ENCODE measurements at regions not wholly inside any gene's neighbourhood (a gene's known extent, or its start where the extent isn't known, plus 50 kb on each side); places are given as distances from the start of the nearest gene placed in this dataset.
"Not testable (repeated sequence)": the region's sequence is repeated elsewhere in the genome, so short reads cannot be mapped to it uniquely, and the experiment has no call there.

GRCh38 chr2:138307099-138307498, 194.5 kb upstream of the SPOPL start:
- no peak for DNase-seq
- intact Hi-C loops (cut with micrococcal nuclease) = no loop called here
- Histone ChIP-seq H3K36me3 (no peaks in the 10 kb centered on the region), H3K4me3 (no peak overlapping the region), H3K4me1 (no peaks in the 10 kb centered on the region), H3K27ac (replicated peaks) (no peak overlapping the region), H3K27me3 (ENCODE audit: low read depth) (no peaks in the 10 kb centered on the region), H3K9me3 (replicated peaks) (no peaks in the 10 kb centered on the region)
- no peak for TF ChIP-seq CTCF (IDR thresholded peaks at IDR 0.05; ENCODE audit: borderline replicate concordance)

GRCh38 chr2:138309760-138310159, 191.8 kb upstream of the SPOPL start:
- Histone ChIP-seq H3K9me3 (replicated peaks) (no peaks in the 10 kb centered on the region), H3K4me1 (no peaks in the 10 kb centered on the region), H3K27ac (replicated peaks) (no peak overlapping the region), H3K27me3 (ENCODE audit: low read depth) (no peaks in the 10 kb centered on the region), H3K36me3 (no peaks in the 10 kb centered on the region), H3K4me3 (no peak overlapping the region)
- intact Hi-C loops (cut with micrococcal nuclease) = no loop called here
- DNase-seq = no peak
- no peak for TF ChIP-seq CTCF (IDR thresholded peaks at IDR 0.05; ENCODE audit: borderline replicate concordance)

GRCh38 chr2:138312061-138312460, 189.5 kb upstream of the SPOPL start:
- no peaks in the 10 kb centered on the region for H3K4me1 ChIP-seq
- H3K27me3 ChIP-seq (ENCODE audit: low read depth) = no peaks in the 10 kb centered on the region
- DNase-seq = no peak
- no peaks in the 10 kb centered on the region for H3K9me3 ChIP-seq (replicated peaks)
- no peaks in the 10 kb centered on the region for H3K36me3 ChIP-seq
- no peak overlapping the region for H3K27ac ChIP-seq (replicated peaks)
- H3K4me3 ChIP-seq = no peak overlapping the region
- intact Hi-C loops (cut with micrococcal nuclease) = no loop called here
- no peak for TF ChIP-seq CTCF (IDR thresholded peaks at IDR 0.05; ENCODE audit: borderline replicate concordance)

- H3K36me3 ChIP-seq; H3K4me3 ChIP-seq; H3K4me1 ChIP-seq; DNase-seq; H3K9me3 ChIP-seq (replicated peaks); intact Hi-C loops (cut with micrococcal nuclease); H3K27me3 ChIP-seq (ENCODE audit: low read depth); H3K27ac ChIP-seq (replicated peaks): not testable (repeated sequence)
These were observed 186.0 kb upstream of the SPOPL start for GRCh38 chr2:138315619-138316018.

- intact Hi-C loops (cut with micrococcal nuclease) = no loop called here
- no peaks in the 10 kb centered on the region for H3K36me3 ChIP-seq
- no peak overlapping the region for H3K27ac ChIP-seq (replicated peaks)
- no peaks in the 10 kb centered on the region for H3K27me3 ChIP-seq (ENCODE audit: low read depth)
- H3K4me3 ChIP-seq = no peak overlapping the region
- no peak for TF ChIP-seq CTCF (IDR thresholded peaks at IDR 0.05; ENCODE audit: borderline replicate concordance)
- H3K9me3 ChIP-seq (replicated peaks) = no peaks in the 10 kb centered on the region
- H3K4me1 ChIP-seq = no peaks in the 10 kb centered on the region
- no peak for DNase-seq
These were observed 182.0 kb upstream of the SPOPL start for GRCh38 chr2:138319616-138320015.

- Histone ChIP-seq H3K4me3 (no peak overlapping the region), H3K36me3 (no peaks in the 10 kb centered on the region), H3K4me1 (no peaks in the 10 kb centered on the region), H3K27me3 (ENCODE audit: low read depth) (no peaks in the 10 kb centered on the region), H3K27ac (replicated peaks) (no peak overlapping the region), H3K9me3 (replicated peaks) (no peaks in the 10 kb centered on the region)
- TF ChIP-seq CTCF (IDR thresholded peaks at IDR 0.05; ENCODE audit: borderline replicate concordance) = no peak
- intact Hi-C loops (cut with micrococcal nuclease) = no loop called here
- DNase-seq = no peak
These were observed 180.1 kb upstream of the SPOPL start for GRCh38 chr2:138321458-138321857.

Data from left ventricle myocardium inferior (tissue), 1 donor.